GM12878 (cell line): ENCODE measurements at regions not wholly inside any gene's neighbourhood (a gene's known extent, or its start where the extent isn't known, plus 50 kb on each side); places are given as distances from the start of the nearest gene placed in this dataset.

Source experiments
- CEBPZ ChIP-seq: fragments of 150-350 bp; IDR thresholded peaks from 2 replicates; pipeline ENCODE4 v1.6.1; 2016; ENCODE audit warnings: low read depth, low read length
- CREB1 ChIP-seq: IDR thresholded peaks from 2 replicates; pipeline ENCODE4 v1.6.1; 2012; ENCODE audit warnings: low read depth, mild to moderate bottlenecking, inconsistent platforms
- ETV6 ChIP-seq, 2 experiments: fragments of 450-650 bp in 1 of 2; IDR thresholded peaks in 1 of 2; conservative IDR thresholded peaks in 1 of 2; 2 replicates each; pipeline ENCODE4 v1.6.1; 2014; ENCODE audit warnings: antibody characterized with exemption in 1 of 2, borderline replicate concordance in 1 of 2, low read depth in 1 of 2, mild to moderate bottlenecking in 1 of 2, moderate library complexity in 1 of 2
- HDAC6 ChIP-seq: fragments of 200-600 bp; sonication (generic); IDR thresholded peaks from one replicate; pipeline ENCODE4 v1.8.0; 2017; ENCODE audit warnings: antibody characterized with exemption; ENCODE audit not compliant: unreplicated experiment
- IRF3 ChIP-seq: fragments of 450-650 bp; IDR thresholded peaks from 2 replicates; pipeline ENCODE4 v1.6.1; 2014; ENCODE audit warnings: mild to moderate bottlenecking
- REST ChIP-seq: IDR thresholded peaks from 2 replicates; pipeline ENCODE4 v1.6.1; 2012; ENCODE audit warnings: mild to moderate bottlenecking, low read depth, low read length
- TF ChIP-seq, protein P1 (sequence below), 3 experiments: IDR thresholded peaks in 2 of 3; conservative IDR thresholded peaks in 1 of 3; 2 replicates each; pipeline ENCODE4 v1.5.1; 2011; ENCODE audit warnings: low read depth in 3 of 3, low read length in 3 of 3, mild to moderate bottlenecking in 3 of 3, control low read depth in 2 of 3, moderate library complexity in 2 of 3, inconsistent platforms in 1 of 3, mixed read lengths in 1 of 3; ENCODE audit not compliant: control insufficient read depth in 2 of 3, insufficient read depth in 1 of 3; ENCODE audit errors: extremely low read depth in 1 of 3

DNA sequence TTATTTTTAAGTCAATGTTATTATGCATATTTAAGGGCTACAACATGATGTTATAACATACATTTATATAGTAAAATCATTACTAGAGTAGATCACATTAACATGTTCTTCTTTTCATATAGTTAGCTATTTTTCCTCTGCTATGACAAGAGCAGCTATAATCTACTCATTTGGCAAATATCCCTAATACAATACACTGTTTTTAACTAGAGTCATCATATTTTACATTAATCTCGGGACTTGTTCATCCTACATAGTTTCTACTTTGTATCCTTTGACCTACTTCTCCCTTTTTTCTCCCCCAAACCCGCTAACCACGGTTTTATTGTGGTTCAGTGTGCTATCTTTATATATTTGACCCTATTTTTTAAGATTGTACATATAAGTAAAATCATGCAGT is 249.0 kb downstream of the EPM2A start:
- TF ChIP-seq REST (no peak), ETV6 (conservative IDR thresholded peaks at IDR 0.05 in 1 of 2, IDR thresholded peaks at IDR 0.05 in 1 of 2; ENCODE audit: borderline replicate concordance in 1 of 2, low read depth in 1 of 2) (no peak), CREB1 (no peak), IRF3 (no peak), HDAC6 (no peak), CEBPZ (no peak)
- TF ChIP-seq, protein P1, sequence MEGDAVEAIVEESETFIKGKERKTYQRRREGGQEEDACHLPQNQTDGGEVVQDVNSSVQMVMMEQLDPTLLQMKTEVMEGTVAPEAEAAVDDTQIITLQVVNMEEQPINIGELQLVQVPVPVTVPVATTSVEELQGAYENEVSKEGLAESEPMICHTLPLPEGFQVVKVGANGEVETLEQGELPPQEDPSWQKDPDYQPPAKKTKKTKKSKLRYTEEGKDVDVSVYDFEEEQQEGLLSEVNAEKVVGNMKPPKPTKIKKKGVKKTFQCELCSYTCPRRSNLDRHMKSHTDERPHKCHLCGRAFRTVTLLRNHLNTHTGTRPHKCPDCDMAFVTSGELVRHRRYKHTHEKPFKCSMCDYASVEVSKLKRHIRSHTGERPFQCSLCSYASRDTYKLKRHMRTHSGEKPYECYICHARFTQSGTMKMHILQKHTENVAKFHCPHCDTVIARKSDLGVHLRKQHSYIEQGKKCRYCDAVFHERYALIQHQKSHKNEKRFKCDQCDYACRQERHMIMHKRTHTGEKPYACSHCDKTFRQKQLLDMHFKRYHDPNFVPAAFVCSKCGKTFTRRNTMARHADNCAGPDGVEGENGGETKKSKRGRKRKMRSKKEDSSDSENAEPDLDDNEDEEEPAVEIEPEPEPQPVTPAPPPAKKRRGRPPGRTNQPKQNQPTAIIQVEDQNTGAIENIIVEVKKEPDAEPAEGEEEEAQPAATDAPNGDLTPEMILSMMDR (IDR thresholded peaks at IDR 0.05 in 2 of 3, conservative IDR thresholded peaks at IDR 0.05 in 1 of 3; ENCODE audit: control insufficient read depth in 2 of 3, extremely low read depth in 1 of 3, insufficient read depth in 1 of 3, low read depth in 3 of 3, low read length in 3 of 3) = no peak
